ENCODE measurements at regions not wholly inside any gene's neighbourhood (a gene's known extent, or its start where the extent isn't known, plus 50 kb on each side); places are given as distances from the start of the nearest gene placed in this dataset.

GRCh38 chr10:64334084-64334483 is 812.9 kb downstream of the REEP3 start:
- TF ChIP-seq CTCF (tag by site-specific recombination; IDR thresholded peaks at IDR 0.05) (no peak), ZNF530 (tag by site-specific recombination; IDR thresholded peaks at IDR 0.05; ENCODE audit: low read depth) (no peak), ZNF792 (tag by site-specific recombination; IDR thresholded peaks at IDR 0.05) (no peak), ZBTB44 (tag by site-specific recombination; IDR thresholded peaks at IDR 0.05) (no peak), ZNF132 (tag by site-specific recombination; IDR thresholded peaks at IDR 0.05; ENCODE audit: borderline replicate concordance) (no peak), ZBTB49 (tag by site-specific recombination; IDR thresholded peaks at IDR 0.05; ENCODE audit: low read depth) (no peak)
